Coronary artery (tissue), 2 donors: ENCODE measurements at regions not wholly inside any gene's neighbourhood (a gene's known extent, or its start where the extent isn't known, plus 50 kb on each side); places are given as distances from the start of the nearest gene placed in this dataset.

Source experiments
- DNase-seq: peaks from one replicate; pipeline ENCODE4 v3.0.0-alpha.2; 2017; ENCODE audit warnings: low spot score
- H3K27ac ChIP-seq, 2 donors: fragments of 200-600 bp; sonication (generic); one replicate each; pipeline ENCODE4 v1.5.1; 2016 to 2019
- H3K4me3 ChIP-seq: fragments of 200-600 bp; sonication (generic); 2 replicates; pipeline ENCODE4 v1.5.1; 2016; ENCODE audit warnings: mild to moderate bottlenecking, moderate library complexity
- TF ChIP-seq, protein P1 (sequence below): fragments of 200-600 bp; sonication (generic); IDR thresholded peaks from one replicate; pipeline ENCODE4 v1.5.1; 2019; ENCODE audit warnings: antibody characterized with exemption

- Histone ChIP-seq H3K4me3 (no peak overlapping the region), H3K27ac (no peak overlapping the region)
- DNase-seq = no peak
- TF ChIP-seq, protein P1, sequence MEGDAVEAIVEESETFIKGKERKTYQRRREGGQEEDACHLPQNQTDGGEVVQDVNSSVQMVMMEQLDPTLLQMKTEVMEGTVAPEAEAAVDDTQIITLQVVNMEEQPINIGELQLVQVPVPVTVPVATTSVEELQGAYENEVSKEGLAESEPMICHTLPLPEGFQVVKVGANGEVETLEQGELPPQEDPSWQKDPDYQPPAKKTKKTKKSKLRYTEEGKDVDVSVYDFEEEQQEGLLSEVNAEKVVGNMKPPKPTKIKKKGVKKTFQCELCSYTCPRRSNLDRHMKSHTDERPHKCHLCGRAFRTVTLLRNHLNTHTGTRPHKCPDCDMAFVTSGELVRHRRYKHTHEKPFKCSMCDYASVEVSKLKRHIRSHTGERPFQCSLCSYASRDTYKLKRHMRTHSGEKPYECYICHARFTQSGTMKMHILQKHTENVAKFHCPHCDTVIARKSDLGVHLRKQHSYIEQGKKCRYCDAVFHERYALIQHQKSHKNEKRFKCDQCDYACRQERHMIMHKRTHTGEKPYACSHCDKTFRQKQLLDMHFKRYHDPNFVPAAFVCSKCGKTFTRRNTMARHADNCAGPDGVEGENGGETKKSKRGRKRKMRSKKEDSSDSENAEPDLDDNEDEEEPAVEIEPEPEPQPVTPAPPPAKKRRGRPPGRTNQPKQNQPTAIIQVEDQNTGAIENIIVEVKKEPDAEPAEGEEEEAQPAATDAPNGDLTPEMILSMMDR = no peak
Observed at GRCh38 chr9:87436716-87437115, 61.0 kb upstream of the DAPK1 start.

- Histone ChIP-seq H3K27ac (no peak overlapping the region), H3K4me3 (no peak overlapping the region)
- DNase-seq = no peak
- TF ChIP-seq, protein P1 = no peak
Observed at GRCh38 chr9:87437966-87438365, 59.7 kb upstream of the DAPK1 start.

DNA sequence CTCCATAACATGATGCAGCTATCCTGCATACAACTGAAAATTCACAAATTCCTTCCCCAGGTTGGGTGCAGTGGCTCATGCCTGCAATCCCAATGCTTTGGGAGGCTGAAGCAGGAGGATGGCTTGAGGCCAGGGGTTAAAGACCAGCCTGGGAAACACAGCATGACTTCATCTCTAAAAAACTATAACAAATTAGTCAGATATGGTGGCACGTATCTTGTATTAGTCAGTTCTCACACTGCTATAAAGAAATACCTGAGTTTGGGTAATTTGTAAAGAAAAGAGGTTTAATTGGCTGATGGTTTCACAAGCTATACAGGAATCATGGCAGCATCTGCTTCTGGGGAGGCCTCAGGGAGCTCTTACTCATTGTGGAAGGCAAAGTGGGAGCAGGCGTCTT lies 56.4 kb upstream of the DAPK1 start:
- TF ChIP-seq, protein P1 = no peak
- no peak for DNase-seq
- Histone ChIP-seq H3K4me3 (no peak overlapping the region), H3K27ac (no peak overlapping the region)

DNA sequence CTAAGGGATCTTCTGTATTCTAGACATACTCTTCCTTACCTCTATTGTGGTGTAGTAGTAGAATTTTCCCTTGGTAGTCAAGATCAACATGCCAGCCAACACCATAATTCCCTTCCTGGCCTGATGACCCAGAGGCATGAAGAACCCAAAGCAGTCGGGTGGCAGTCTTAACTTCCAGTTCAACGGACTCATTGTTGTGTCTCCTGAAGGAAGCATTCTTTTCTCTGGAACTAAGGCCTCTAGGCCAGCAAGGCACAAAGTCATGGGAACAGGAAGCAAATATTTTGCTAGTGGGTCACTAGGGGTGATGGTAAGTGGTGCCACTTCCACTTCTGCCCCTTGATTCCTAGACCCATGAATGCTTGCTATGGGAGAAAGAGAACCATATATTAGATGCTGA lies 55.2 kb upstream of the DAPK1 start:
- no peak for DNase-seq
- Histone ChIP-seq H3K27ac (no peak overlapping the region), H3K4me3 (no peak overlapping the region)
- TF ChIP-seq, protein P1 = no peak

- H3K27ac ChIP-seq = no peak overlapping the region
- no peak overlapping the region for H3K4me3 ChIP-seq
- TF ChIP-seq, protein P1 = no peak
- DNase-seq = no peak
Observed at GRCh38 chr9:87443006-87443405, 54.7 kb upstream of the DAPK1 start.

DNA sequence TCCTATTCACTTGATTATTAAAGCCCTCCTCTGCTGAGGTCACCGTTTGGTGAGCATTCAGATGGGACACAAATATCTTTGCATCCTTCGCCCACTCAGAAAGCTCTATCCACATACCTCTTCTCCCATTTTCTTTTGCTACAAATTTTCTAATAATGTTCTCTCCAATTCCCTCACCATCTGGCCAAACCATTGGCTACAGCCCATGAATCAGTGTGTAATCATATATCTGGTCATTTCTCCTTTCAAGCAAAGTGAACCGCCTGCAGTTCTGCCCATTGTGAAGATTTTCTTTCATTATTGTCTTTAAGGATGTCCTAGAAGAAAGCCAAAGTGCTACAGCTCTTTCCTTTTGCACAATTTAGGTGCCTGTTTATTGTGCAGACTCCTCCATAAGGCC lies 54.2 kb upstream of the DAPK1 start:
- Histone ChIP-seq H3K27ac (no peak overlapping the region), H3K4me3 (no peak overlapping the region)
- TF ChIP-seq, protein P1 = no peak
- no peak for DNase-seq

GRCh38 chr9:87445646-87446045 lies 52.0 kb upstream of the DAPK1 start:
- no peak for DNase-seq
- no peak overlapping the region for H3K4me3 ChIP-seq
- H3K27ac ChIP-seq = no peak overlapping the region
- TF ChIP-seq, protein P1 = no peak
